B cell (primary cell): ENCODE measurements at regions not wholly inside any gene's neighbourhood (a gene's known extent, or its start where the extent isn't known, plus 50 kb on each side); places are given as distances from the start of the nearest gene placed in this dataset.

Source experiments
- CTCF ChIP-seq: fragments of 200-600 bp; IDR thresholded peaks from one replicate; pipeline ENCODE4 v1.8.0; 2022; ENCODE audit warnings: antibody characterized with exemption, mild to moderate bottlenecking
- EZH2 ChIP-seq: IDR thresholded peaks from 2 replicates; pipeline ENCODE4 v1.6.1; 2012; ENCODE audit warnings: borderline replicate concordance, low read depth, mild to moderate bottlenecking, moderate library complexity, low read length; ENCODE audit not compliant: insufficient read depth, poor library complexity, severe bottlenecking

GRCh38 chr2:212929116-212929515 lies 222.3 kb downstream of the IKZF2 start:
- no peak for TF ChIP-seq CTCF
- no peak for TF ChIP-seq EZH2
